ENCODE measurements at regions not wholly inside any gene's neighbourhood (a gene's known extent, or its start where the extent isn't known, plus 50 kb on each side); places are given as distances from the start of the nearest gene placed in this dataset.

DNA sequence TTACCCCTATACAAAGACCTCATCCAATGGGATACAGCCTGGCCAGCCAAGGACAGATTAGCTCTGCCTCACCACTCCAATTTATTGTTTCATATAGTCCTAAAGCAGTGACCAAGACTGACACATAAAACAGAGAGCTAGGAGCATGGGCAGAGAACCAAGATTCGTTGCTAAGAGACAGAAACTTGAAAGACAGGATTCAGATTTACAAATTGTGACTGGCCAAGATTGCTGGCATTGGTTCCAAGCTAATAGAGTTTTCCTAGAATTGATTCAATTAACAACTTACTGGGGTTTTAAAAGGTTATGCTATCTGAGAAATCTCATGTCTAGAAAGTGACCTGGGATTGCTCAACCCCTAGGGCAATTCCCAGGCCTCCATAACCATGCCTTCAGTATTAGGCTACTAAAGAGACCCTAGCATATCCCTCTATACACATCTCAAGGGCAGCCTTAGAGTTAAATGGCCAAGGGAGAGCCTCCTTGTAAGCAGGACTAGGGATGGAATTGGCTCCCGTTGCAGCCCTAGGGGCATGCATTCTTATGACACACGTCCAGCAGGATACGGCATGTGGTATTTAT, 75.6 kb downstream of the ICOS start:
- H3K27me3 ChIP-seq, result no peaks in the 10 kb centered on the region
- no peak overlapping the region for H3K4me3 ChIP-seq
- DNase-seq, result no peak
- H3K36me3 ChIP-seq, result no peaks in the 10 kb centered on the region
- intact Hi-C loops (cut with DNase I; ENCODE audit: low total_unique reads), result no loop called here
- no peaks in the 10 kb centered on the region for H3K9me3 ChIP-seq
- H3K4me1 ChIP-seq, result no peaks in the 10 kb centered on the region
- TF ChIP-seq, protein P1, sequence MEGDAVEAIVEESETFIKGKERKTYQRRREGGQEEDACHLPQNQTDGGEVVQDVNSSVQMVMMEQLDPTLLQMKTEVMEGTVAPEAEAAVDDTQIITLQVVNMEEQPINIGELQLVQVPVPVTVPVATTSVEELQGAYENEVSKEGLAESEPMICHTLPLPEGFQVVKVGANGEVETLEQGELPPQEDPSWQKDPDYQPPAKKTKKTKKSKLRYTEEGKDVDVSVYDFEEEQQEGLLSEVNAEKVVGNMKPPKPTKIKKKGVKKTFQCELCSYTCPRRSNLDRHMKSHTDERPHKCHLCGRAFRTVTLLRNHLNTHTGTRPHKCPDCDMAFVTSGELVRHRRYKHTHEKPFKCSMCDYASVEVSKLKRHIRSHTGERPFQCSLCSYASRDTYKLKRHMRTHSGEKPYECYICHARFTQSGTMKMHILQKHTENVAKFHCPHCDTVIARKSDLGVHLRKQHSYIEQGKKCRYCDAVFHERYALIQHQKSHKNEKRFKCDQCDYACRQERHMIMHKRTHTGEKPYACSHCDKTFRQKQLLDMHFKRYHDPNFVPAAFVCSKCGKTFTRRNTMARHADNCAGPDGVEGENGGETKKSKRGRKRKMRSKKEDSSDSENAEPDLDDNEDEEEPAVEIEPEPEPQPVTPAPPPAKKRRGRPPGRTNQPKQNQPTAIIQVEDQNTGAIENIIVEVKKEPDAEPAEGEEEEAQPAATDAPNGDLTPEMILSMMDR (IDR thresholded peaks at IDR 0.05), result no peak
- no peak for TF ChIP-seq POLR2A (IDR thresholded peaks at IDR 0.05)
- H3K27ac ChIP-seq, result no peak overlapping the region

DNA sequence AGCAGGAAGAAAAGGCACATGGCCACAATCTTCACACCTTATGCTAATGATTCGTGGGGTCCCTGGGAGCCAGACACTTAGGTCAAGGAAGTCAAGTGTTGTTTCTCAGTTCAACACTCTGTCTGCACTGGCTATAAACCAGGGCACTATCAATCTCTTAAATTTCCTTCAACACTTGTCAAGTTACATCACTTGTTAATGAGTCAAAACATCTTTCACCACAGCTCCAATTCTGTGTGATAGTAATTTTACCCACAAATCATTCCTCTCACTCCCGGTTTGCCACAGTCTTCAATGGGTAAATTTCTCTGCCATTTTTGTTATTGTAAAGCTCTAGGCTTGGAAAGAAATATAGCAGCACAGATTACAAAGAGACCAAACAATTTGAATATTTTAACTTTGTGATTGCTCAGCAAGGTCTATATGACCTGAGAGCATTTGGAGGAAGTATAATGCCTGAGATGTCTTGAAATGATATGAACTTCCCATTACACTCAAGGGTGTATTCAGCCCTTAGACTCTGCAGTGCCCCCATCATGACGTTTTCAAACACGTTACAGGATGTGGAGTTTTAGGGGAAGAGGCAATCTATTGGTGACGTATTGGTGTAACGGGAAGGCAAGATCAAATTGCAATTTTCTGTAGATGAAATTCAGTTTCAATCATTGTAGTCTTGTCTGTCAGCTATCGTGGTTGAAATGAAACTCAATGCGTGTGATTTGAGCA, 78.7 kb downstream of the ICOS start:
- intact Hi-C loops (cut with DNase I; ENCODE audit: low total_unique reads), result no loop called here
- no peak for DNase-seq
- H3K4me1 ChIP-seq, result no peaks in the 10 kb centered on the region
- no peak overlapping the region for H3K27ac ChIP-seq
- no peaks in the 10 kb centered on the region for H3K36me3 ChIP-seq
- no peak overlapping the region for H3K4me3 ChIP-seq
- no peaks in the 10 kb centered on the region for H3K9me3 ChIP-seq
- H3K27me3 ChIP-seq, result no peaks in the 10 kb centered on the region
- TF ChIP-seq, protein P1 (IDR thresholded peaks at IDR 0.05), result no peak
- no peak for TF ChIP-seq POLR2A (IDR thresholded peaks at IDR 0.05)

DNA sequence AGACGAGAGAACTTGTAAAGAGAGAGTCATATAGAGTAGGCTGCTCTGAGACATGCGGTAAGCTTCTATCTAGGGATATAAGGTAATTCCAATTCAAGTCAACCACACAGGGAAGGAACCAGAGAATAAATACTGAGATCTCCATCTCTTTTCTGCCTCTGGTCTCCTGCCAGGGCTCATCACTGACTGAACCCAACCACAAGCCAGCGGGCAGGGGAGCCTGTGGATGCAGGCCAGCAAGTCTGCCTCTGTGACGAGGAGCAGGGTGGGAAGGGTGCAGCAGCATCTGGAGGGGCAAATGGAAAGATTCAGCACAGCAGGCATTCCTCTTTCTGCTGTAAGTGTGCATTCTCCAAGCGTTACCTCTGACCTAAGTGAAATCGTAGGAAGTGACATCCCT, 82.2 kb downstream of the ICOS start:
- no peaks in the 10 kb centered on the region for H3K4me1 ChIP-seq
- TF ChIP-seq POLR2A (IDR thresholded peaks at IDR 0.05), result no peak
- TF ChIP-seq, protein P1 (IDR thresholded peaks at IDR 0.05), result no peak
- DNase-seq, result no peak
- H3K27me3 ChIP-seq, result no peaks in the 10 kb centered on the region
- intact Hi-C loops (cut with DNase I; ENCODE audit: low total_unique reads), result no loop called here
- H3K9me3 ChIP-seq, result no peaks in the 10 kb centered on the region
- no peak overlapping the region for H3K27ac ChIP-seq
- H3K36me3 ChIP-seq, result no peaks in the 10 kb centered on the region
- H3K4me3 ChIP-seq, result no peak overlapping the region

DNA sequence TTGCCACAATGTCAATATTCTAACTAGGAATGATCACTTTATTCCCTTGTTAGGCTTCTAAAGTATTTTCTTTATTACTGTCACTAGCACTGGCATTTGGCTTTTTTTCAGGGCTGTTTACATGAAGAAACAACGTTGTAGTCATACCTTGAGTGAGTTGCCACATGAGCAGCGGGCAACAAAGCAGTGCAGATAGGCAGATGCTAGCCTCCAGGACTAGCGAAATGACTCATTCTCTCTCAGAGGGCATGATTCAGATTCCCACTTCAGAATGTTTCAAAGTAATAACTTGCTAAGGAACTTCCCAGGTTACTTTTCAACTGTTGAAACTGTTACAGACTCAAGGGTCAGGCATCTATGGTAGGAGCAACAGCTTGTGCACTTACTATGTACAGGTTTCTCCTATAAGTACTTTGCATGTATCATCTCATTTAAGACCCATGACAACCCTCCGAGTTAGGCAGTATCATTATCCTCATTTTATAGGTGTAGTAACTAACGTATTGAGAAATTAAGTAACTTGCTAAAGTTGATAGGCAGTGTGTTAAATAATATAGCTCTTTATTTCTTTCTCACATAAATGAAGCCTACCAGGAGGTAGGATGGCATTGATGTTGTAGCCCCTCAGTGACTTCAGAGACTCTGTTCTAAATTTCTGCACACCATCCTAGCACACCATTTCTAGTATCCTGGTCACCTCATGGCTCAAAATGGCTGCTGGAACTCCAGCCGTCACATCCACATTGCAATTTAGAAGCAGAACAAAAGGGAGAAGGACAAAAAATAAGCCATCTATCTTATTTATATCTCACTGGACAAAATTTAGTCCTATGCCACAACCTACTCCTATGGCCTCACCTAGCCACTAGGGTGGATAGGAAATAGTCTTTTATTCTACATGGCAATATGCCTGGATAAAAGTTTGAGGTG, 83.3 kb downstream of the ICOS start:
- Histone ChIP-seq H3K27me3 (no peaks in the 10 kb centered on the region), H3K36me3 (no peaks in the 10 kb centered on the region), H3K4me1 (no peaks in the 10 kb centered on the region), H3K9me3 (no peaks in the 10 kb centered on the region), H3K27ac (no peak overlapping the region), H3K4me3 (no peak overlapping the region)
- intact Hi-C loops (cut with DNase I; ENCODE audit: low total_unique reads), result no loop called here
- DNase-seq, result no peak
- TF ChIP-seq POLR2A (IDR thresholded peaks at IDR 0.05), result no peak
- TF ChIP-seq, protein P1 (IDR thresholded peaks at IDR 0.05), result no peak

Data from uterus (tissue), 3 donors.